ENCODE measurements at regions not wholly inside any gene's neighbourhood (a gene's known extent, or its start where the extent isn't known, plus 50 kb on each side); places are given as distances from the start of the nearest gene placed in this dataset.
"Not testable (repeated sequence)": the region's sequence is repeated elsewhere in the genome, so short reads cannot be mapped to it uniquely, and the experiment has no call there.

DNA sequence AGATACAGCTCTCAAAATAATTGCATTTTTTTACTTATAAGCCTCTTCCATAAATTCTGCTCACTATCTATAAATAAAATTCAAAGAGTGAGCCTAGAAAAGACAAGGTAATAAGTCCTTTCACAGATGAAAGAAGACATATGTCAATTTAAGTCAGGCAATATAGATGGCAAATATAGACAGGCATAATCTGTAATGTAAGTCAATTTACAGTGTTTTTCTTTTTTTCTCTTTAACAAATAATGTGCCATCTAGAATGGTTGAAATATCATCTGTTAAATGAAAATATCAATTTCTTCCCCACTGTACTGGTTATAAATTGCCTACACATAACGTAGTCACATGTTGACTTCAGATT, 1409.2 kb upstream of the GOT2 start:
- Histone ChIP-seq H3K4me3 (ENCODE audit: insufficient read depth, low read depth, low read length) (no peak overlapping the region), H3K4me1 (ENCODE audit: control insufficient read depth, insufficient read depth, low read length) (no peaks in the 10 kb centered on the region), H3K27me3 (ENCODE audit: control insufficient read depth, insufficient read depth, low read length, poor library complexity, severe bottlenecking) (no peaks in the 10 kb centered on the region), H3K9me3 (ENCODE audit: control insufficient read depth, low read length) (no peaks in the 10 kb centered on the region), H3K36me3 (ENCODE audit: control insufficient read depth, insufficient read depth, low read length) (no peaks in the 10 kb centered on the region), H3K27ac (ENCODE audit: insufficient read depth, low read depth, low read length, poor library complexity, severe bottlenecking) (no peak overlapping the region)
- 100% methylated on average over 1 of the region's 1 CpG; no CpG with 5 or more reads in 1 of the 2 experiments for WGBS, 2 experiments

DNA sequence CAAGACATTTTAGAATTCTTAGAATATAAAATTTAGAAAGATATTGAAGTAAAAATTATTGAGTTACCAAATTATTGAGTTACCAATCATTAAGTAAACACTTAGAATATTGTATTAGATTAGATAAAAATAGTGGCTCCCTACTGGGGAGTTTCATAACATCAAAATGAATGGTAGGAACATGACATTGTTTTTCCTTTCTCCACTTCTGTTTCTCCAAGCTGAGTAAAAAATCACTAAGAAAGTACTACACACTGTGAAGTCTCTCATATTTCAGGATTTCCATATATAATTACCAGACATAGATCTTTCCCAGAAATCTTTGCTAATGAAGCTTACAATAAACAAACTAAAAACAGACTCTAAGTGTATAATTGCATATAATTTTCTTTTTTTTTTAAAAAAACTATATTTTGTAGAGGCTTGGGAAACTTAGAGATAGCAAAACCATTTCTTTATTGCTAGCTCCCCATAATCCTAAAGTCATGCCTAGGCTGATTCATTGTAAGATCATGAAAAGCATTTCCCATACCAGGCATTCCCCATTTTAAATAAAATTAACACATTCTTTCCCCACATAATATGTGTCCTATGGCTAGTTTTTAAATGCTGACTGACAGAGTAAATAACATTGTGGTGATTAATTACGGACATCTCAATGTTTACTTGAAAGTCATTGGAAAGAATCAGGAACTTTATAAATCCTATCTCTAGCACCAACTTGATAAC, 1408.7 kb upstream of the GOT2 start:
- no peaks in the 10 kb centered on the region for H3K9me3 ChIP-seq (ENCODE audit: control insufficient read depth, low read length)
- H3K27me3 ChIP-seq (ENCODE audit: control insufficient read depth, insufficient read depth, low read length, poor library complexity, severe bottlenecking): no peaks in the 10 kb centered on the region
- H3K4me3 ChIP-seq (ENCODE audit: insufficient read depth, low read depth, low read length): no peak overlapping the region
- H3K27ac ChIP-seq (ENCODE audit: insufficient read depth, low read depth, low read length, poor library complexity, severe bottlenecking): no peak overlapping the region
- no peaks in the 10 kb centered on the region for H3K4me1 ChIP-seq (ENCODE audit: control insufficient read depth, insufficient read depth, low read length)
- H3K36me3 ChIP-seq (ENCODE audit: control insufficient read depth, insufficient read depth, low read length): no peaks in the 10 kb centered on the region
- WGBS, 2 experiments: 71 to 89% methylated on average over 1 of the region's 1 CpG

- Histone ChIP-seq H3K36me3 (ENCODE audit: control insufficient read depth, insufficient read depth, low read length) (no peaks in the 10 kb centered on the region), H3K27me3 (ENCODE audit: control insufficient read depth, insufficient read depth, low read length, poor library complexity, severe bottlenecking) (no peaks in the 10 kb centered on the region), H3K4me1 (ENCODE audit: control insufficient read depth, insufficient read depth, low read length) (no peaks in the 10 kb centered on the region), H3K4me3 (ENCODE audit: insufficient read depth, low read depth, low read length) (no peak overlapping the region), H3K27ac (ENCODE audit: insufficient read depth, low read depth, low read length, poor library complexity, severe bottlenecking) (no peak overlapping the region), H3K9me3 (ENCODE audit: control insufficient read depth, low read length) (no peaks in the 10 kb centered on the region)
Observed at GRCh38 chr16:60137891-60138290, 1403.8 kb upstream of the GOT2 start.

DNA sequence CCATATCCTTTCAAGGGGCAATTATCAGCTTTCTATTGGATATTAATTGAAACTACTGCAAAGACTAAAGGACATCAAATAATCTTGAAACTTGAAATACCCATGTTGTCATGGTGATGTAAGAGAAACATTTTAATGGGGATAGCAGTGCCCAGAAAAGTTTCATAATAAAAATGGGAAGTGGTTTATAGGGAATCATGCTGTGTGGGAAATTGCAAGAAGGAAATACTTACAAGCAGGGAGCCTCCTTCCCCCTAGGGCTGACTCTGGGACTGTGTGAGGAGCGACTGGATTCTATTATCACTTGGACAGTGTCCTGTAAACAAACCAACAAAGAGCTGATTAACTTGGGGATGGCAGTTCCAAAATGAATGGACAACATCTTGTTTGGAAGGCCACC, 1393.1 kb upstream of the GOT2 start:
- H3K36me3 ChIP-seq (ENCODE audit: control insufficient read depth, insufficient read depth, low read length): no peaks in the 10 kb centered on the region
- 85 to 90% methylated on average over 1 of the region's 1 CpG for WGBS, 2 experiments
- no peak overlapping the region for H3K4me3 ChIP-seq (ENCODE audit: insufficient read depth, low read depth, low read length)
- no peaks in the 10 kb centered on the region for H3K4me1 ChIP-seq (ENCODE audit: control insufficient read depth, insufficient read depth, low read length)
- no peak overlapping the region for H3K27ac ChIP-seq (ENCODE audit: insufficient read depth, low read depth, low read length, poor library complexity, severe bottlenecking)
- no peaks in the 10 kb centered on the region for H3K27me3 ChIP-seq (ENCODE audit: control insufficient read depth, insufficient read depth, low read length, poor library complexity, severe bottlenecking)
- no peaks in the 10 kb centered on the region for H3K9me3 ChIP-seq (ENCODE audit: control insufficient read depth, low read length)

DNA sequence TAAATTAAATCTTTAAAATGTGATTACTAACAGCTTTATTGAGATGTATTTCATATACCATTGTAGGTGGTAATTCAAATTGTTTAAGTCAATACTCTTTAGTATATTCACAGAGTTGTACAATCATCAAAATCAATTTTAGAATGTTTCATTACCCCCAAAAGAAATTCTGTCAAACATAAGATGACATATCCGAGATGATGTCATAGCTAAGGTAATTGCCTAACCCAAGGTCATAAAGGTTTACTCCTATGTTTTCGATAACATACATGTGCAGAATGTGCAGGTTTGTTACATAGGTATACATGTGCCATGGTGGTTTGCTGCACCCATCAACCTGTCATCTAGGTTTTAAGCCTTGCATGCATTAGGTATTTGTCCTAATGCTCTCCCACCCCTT, 1392.0 kb upstream of the GOT2 start:
- not testable (repeated sequence) for H3K4me1 ChIP-seq (ENCODE audit: control insufficient read depth, insufficient read depth, low read length); H3K36me3 ChIP-seq (ENCODE audit: control insufficient read depth, insufficient read depth, low read length); H3K27me3 ChIP-seq (ENCODE audit: control insufficient read depth, insufficient read depth, low read length, poor library complexity, severe bottlenecking); H3K9me3 ChIP-seq (ENCODE audit: control insufficient read depth, low read length); H3K27ac ChIP-seq (ENCODE audit: insufficient read depth, low read depth, low read length, poor library complexity, severe bottlenecking); H3K4me3 ChIP-seq (ENCODE audit: insufficient read depth, low read depth, low read length)
- WGBS, 2 experiments: 100% methylated on average over 2 of the region's 2 CpGs

- Histone ChIP-seq H3K4me1 (ENCODE audit: control insufficient read depth, insufficient read depth, low read length) (no peaks in the 10 kb centered on the region), H3K27me3 (ENCODE audit: control insufficient read depth, insufficient read depth, low read length, poor library complexity, severe bottlenecking) (no peaks in the 10 kb centered on the region), H3K36me3 (ENCODE audit: control insufficient read depth, insufficient read depth, low read length) (no peaks in the 10 kb centered on the region), H3K4me3 (ENCODE audit: insufficient read depth, low read depth, low read length) (no peak overlapping the region), H3K27ac (ENCODE audit: insufficient read depth, low read depth, low read length, poor library complexity, severe bottlenecking) (no peak overlapping the region), H3K9me3 (ENCODE audit: control insufficient read depth, low read length) (no peaks in the 10 kb centered on the region)
- 84 to 87% methylated on average over 4 of the region's 4 CpGs for WGBS, 2 experiments
Observed at GRCh38 chr16:60123392-60124023, 1389.4 kb upstream of the GOT2 start.

GRCh38 chr16:60120586-60120985, 1386.5 kb upstream of the GOT2 start:
- Histone ChIP-seq H3K27me3 (ENCODE audit: control insufficient read depth, insufficient read depth, low read length, poor library complexity, severe bottlenecking) (no peaks in the 10 kb centered on the region), H3K27ac (ENCODE audit: insufficient read depth, low read depth, low read length, poor library complexity, severe bottlenecking) (no peak overlapping the region), H3K4me1 (ENCODE audit: control insufficient read depth, insufficient read depth, low read length) (no peaks in the 10 kb centered on the region), H3K4me3 (ENCODE audit: insufficient read depth, low read depth, low read length) (no peak overlapping the region), H3K36me3 (ENCODE audit: control insufficient read depth, insufficient read depth, low read length) (no peaks in the 10 kb centered on the region), H3K9me3 (ENCODE audit: control insufficient read depth, low read length) (no peaks in the 10 kb centered on the region)
- WGBS, 2 experiments: 94% methylated on average over 14 of the region's 14 CpGs

DNA sequence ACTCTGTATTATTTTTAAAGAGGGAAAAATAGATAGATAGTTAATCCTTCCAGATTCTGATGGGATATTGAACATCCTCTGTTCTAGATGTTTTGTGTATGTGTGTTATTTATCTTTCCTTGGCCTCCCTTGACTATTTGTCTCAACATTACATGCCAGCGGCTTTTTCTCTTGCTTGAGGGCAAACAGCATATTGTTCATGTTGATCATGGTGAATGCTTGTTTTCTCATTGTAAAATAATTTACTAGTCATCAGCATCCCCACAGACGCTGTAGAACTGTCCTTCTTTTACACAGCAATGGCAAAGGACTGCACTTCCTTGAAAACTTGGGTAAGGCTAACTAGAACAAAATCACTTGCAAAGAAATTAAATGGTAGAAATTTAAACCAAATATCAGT, 1376.4 kb upstream of the GOT2 start:
- H3K27me3 ChIP-seq (ENCODE audit: control insufficient read depth, insufficient read depth, low read length, poor library complexity, severe bottlenecking): no peaks in the 10 kb centered on the region
- H3K36me3 ChIP-seq (ENCODE audit: control insufficient read depth, insufficient read depth, low read length): no peaks in the 10 kb centered on the region
- H3K27ac ChIP-seq (ENCODE audit: insufficient read depth, low read depth, low read length, poor library complexity, severe bottlenecking): no peak overlapping the region
- WGBS, 2 experiments: 100% methylated on average over 1 of the region's 2 CpGs; no CpG with 5 or more reads in 1 of the 2 experiments
- no peak overlapping the region for H3K4me3 ChIP-seq (ENCODE audit: insufficient read depth, low read depth, low read length)
- no peaks in the 10 kb centered on the region for H3K4me1 ChIP-seq (ENCODE audit: control insufficient read depth, insufficient read depth, low read length)
- H3K9me3 ChIP-seq (ENCODE audit: control insufficient read depth, low read length): no peaks in the 10 kb centered on the region

GRCh38 chr16:60107871-60108270, 1373.8 kb upstream of the GOT2 start:
- Histone ChIP-seq H3K4me3 (ENCODE audit: insufficient read depth, low read depth, low read length) (no peak overlapping the region), H3K9me3 (ENCODE audit: control insufficient read depth, low read length) (no peaks in the 10 kb centered on the region), H3K27me3 (ENCODE audit: control insufficient read depth, insufficient read depth, low read length, poor library complexity, severe bottlenecking) (no peaks in the 10 kb centered on the region), H3K27ac (ENCODE audit: insufficient read depth, low read depth, low read length, poor library complexity, severe bottlenecking) (no peak overlapping the region), H3K4me1 (ENCODE audit: control insufficient read depth, insufficient read depth, low read length) (no peaks in the 10 kb centered on the region), H3K36me3 (ENCODE audit: control insufficient read depth, insufficient read depth, low read length) (no peaks in the 10 kb centered on the region)
- 91 to 97% methylated on average over 4 of the region's 4 CpGs for WGBS, 2 experiments

DNA sequence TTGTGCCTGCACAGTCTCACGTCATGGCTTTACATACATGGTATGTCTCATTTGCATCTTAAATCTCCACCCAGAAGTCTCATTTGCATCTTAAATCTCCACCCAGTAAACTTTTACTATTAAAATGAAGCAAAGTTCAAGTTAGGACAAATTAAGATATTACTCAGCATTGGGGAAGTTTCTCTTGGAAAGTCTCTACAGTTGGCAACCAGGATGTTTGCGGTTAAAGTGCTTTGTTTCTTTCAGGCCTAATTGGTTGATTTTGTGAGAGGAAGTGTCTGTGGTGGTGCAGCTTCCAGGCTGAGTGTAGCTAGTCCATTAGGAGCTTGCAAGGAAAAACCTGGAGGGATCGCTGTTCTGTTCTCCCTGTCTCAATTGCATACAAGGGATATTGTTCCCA, 1373.3 kb upstream of the GOT2 start:
- 97% methylated on average over 3 of the region's 3 CpGs for WGBS, 2 experiments

More for the DNA sequence above, 1373.3 kb upstream of the GOT2 start:
- Histone ChIP-seq H3K9me3 (ENCODE audit: control insufficient read depth, low read length) (no peaks in the 10 kb centered on the region), H3K27me3 (ENCODE audit: control insufficient read depth, insufficient read depth, low read length, poor library complexity, severe bottlenecking) (no peaks in the 10 kb centered on the region), H3K4me3 (ENCODE audit: insufficient read depth, low read depth, low read length) (no peak overlapping the region), H3K36me3 (ENCODE audit: control insufficient read depth, insufficient read depth, low read length) (no peaks in the 10 kb centered on the region), H3K4me1 (ENCODE audit: control insufficient read depth, insufficient read depth, low read length) (no peaks in the 10 kb centered on the region), H3K27ac (ENCODE audit: insufficient read depth, low read depth, low read length, poor library complexity, severe bottlenecking) (no peak overlapping the region)
